ENCODE measurements at regions not wholly inside any gene's neighbourhood (a gene's known extent, or its start where the extent isn't known, plus 50 kb on each side); places are given as distances from the start of the nearest gene placed in this dataset.
A peak's percentile ranks its signal among the peaks of the same experiment; 100 is the strongest.
"Not testable (repeated sequence)": the region's sequence is repeated elsewhere in the genome, so short reads cannot be mapped to it uniquely, and the experiment has no call there.

DNA sequence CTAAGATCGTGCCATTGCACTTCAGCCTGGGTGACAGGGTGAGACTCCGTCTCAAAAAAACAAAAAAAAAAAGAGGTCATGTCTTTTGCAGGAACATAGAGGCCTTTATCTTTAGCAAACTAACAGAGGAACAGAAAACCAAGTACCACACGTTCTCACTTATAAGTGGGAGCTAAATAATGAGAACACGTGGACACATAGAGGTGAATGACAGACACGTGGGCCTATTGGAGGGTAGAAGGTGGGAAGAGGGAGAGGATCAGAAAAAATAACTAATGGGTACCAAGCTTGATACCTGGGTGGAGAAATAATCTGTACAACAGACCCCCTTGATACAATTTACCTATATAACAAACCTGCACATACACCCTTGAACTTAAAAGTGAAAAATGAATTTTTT, 401.4 kb upstream of the NAALADL2 start:
- no peak for DNase-seq (ENCODE audit: low spot score)

DNA sequence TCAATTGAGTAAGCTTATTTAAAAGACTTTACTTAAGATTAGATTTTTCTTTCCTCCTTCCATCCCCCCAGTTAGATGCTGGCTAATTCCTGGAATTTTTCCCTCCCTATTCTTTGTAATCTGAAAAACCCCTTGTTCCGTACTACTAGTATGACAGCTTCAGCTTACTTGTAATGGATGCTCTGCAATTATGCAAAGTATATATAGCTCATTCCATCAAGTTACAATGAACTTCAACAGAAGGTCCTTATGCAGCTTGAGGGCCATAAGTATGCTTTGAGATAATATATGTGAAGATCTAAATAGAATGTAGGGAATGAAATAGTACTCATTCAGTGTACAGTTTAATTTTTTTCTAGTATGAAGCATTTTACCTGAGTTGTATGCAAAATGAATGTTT, 398.3 kb upstream of the NAALADL2 start:
- no peak for DNase-seq (ENCODE audit: low spot score)

DNA sequence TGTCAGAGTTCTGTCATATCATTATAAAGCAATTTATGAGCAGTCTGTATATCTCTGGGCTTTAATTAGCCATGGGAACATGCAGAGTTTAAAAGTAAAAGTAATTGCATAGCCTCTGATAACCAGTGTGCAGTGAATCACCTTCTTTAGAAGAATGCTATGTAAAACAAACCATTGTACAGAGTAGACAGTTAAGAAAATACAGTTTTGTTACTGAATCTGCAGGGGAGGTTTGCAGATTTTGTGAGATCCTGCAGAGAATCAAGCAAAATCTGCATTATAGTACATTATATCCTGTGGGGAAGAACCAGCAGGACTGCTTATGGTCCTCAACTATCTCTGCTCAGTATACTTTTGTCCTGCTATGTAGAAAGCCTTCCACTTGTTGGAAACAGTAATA, 396.2 kb upstream of the NAALADL2 start:
- no peak for DNase-seq (ENCODE audit: low spot score)

DNA sequence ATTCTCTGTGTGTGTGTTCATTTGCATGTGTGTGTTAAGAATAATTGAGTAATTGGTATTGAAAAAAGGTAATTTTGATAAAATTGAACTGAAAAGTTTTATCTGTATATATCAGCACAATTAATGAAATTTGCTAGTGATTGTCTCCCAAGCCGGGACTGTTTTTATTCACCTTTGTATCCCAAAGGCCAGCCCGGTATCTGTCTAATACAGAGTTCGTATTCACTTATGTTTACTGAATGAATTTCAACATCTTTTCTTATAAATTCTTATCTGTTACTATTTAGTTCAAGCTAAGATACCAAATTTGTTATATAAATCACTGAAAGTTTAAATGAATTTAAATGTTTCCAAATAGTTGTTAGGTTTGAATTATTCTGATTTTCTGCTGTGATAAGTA, 394.0 kb upstream of the NAALADL2 start:
- DNase-seq (ENCODE audit: low spot score): no peak

DNA sequence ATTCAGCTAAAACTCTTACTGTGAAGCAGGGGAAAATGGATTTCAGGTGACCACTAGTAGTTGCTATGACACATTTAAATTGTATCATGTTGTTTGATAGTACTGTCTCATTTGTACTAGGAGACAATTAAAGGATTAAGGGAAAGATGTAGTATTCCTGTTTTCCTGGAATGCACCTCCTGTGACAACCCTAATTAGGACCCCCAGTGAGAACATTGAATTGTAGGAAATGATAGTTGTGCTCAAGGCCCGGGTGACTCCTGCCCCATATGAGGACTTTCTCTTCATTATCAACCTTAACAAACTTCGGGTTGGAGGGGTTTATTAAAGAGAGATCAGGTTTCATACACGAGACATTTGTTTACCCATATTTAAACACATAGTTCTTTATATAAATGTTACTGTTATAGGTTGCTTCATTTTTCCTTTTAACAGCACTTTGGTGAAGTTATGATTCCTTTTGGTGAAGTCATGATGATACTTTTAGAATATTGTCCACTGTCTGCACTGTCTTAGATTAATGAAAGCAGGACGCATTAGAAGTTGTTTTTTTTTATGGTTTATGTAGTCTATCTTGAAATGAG, 392.6 kb upstream of the NAALADL2 start:
- DNase-seq (ENCODE audit: low spot score): no peak

DNA sequence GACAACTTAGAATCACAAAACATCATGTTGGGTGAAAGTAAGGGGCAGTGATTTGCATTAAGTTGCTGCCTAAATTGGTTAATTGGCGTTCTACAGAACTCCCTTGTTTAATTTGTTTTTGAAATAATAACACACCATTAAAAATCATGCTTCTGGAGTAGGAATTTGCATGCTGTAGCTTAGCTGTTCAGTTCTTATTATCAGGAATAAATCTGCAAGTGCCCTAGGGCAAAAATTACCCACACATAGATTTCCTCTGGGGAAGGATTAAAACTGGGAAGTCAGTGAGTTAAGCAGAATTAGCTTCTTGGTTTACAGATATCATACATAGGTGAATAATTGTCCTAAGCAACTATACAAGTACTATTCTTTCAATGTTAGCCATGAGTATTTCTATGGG, 381.6 kb upstream of the NAALADL2 start:
- peak; percentile 39 for DNase-seq (ENCODE audit: low spot score)

DNA sequence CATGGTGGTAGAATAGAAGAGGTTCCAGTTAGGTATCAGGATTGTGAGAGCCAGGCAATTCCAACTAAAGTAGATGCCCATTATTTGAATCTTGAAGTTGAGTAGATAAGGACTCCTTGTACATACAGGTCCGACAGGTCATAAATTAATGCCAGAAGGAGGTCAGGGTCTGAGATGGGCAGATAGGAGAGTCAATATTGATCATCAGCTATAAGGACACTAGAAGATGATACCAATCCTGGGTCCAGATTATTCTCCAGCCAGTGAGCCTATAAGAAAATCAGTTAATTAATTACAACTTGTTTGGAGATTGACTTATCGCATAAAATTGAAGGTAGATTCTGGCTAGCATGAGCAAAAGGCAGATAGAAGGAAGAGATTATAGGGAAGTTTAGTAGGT, 378.4 kb upstream of the NAALADL2 start:
- no peak for DNase-seq (ENCODE audit: low spot score)

DNA sequence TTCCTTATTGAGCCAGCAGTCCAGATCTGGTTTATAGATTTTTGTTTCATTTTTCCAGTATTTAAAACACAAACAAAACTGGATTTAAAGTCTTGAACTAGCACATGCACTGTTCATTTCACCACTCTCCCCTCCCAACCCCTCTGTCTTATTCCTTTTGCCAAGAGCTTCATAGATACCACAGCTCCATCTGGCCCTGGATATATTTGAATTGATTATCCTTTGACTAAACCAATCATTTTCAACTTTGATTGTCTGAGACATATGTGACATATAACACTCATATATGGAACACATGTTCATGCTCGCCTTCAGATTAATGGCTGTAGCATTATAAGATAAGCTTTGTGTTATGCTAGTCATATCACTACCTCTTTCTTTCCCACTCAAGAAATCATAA, 376.6 kb upstream of the NAALADL2 start:
- DNase-seq (ENCODE audit: low spot score): no peak

DNA sequence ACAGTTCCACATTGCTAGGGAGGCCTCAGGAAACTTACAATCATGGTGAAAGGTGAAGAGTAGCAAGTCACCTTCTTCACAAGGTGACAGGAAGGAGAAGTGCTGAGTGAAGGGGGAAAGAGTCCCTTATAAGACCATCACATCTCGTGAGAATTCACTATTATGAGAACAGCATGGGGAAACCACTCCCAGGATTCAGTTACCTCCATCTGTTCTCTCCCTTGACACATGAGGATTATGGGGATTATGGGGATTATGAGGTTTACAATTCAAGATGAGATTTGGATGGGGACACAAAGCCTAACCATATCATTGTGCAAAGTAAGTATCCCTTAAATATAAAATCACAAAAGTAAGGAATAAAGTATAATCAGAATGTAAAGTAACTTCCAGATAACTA, 375.9 kb upstream of the NAALADL2 start:
- DNase-seq (ENCODE audit: low spot score): no peak

DNA sequence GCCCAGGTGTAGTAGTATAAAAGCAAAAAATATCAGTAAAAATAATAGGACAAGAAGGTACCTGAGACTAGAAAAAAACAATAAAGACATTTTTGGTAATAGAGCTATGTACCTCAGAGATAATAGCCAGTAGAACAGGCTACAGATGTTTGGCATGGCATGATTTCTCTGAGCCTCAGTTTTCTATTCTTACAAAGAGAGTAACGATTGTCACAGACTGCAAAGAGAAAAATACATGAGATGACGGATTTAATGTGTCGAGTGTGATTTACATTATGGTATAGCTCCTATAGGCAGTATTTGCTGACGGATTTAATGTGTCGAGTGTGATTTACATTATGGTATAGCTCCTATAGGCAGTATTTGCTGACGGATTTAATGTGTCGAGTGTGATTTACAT, 375.3 kb upstream of the NAALADL2 start:
- not testable (repeated sequence) for DNase-seq (ENCODE audit: low spot score)

DNA sequence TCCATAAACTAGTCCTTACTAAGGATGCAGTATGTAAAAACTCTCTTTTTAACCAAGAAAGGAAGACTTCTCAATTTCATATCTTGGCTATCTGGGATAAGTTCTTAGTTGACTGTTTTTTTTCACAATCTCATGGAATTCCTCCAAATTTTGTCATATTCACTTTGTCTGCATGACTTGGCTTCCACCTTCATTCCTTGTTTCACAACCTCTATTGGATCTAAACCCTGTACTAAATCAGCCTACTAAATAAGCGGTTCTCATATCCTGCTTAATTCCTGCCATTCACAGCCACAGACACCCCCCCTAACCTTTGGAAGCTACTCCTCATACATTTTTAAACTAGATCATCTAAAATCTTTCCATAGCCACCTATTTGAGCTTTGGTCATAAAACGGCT, 370.6 kb upstream of the NAALADL2 start:
- no peak for DNase-seq (ENCODE audit: low spot score)

DNA sequence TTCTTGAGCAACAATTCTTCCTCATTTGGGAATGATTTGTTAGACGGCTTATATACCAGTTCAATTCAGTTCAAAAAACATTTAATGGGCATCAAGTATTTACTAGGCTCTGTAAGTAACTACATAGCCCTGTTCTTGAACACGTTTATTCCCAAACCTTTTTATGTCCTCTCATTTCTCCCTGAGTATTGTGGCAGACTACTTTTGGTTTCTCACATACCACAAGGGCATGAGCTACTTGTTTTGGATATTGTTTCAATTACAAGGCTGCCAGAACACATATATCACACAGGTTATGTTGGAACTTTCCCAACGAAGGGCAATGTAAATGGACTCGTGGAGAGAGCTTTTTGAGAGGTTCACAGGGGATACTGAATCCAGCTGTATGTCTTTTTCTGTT, 363.8 kb upstream of the NAALADL2 start:
- no peak for DNase-seq (ENCODE audit: low spot score)

DNA sequence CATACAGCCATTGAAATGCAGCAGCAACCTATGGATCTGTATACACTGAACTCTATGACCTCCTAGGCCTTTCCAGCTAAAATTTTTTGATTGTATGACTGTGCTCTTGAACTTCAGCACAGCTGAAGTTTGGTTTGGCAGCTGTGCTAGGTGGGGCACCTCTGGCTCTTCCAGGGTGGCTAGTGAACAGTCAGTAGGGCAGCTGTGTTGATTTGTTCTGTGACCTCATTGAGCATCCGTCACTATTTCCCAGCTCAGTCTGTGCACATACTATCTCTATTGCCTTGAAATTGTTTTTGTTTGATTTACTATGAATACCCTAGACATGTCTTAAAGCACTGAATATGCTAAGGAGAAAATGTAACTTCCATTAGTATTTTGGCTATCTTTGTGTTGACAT, 363.2 kb upstream of the NAALADL2 start:
- DNase-seq (ENCODE audit: low spot score): no peak

DNA sequence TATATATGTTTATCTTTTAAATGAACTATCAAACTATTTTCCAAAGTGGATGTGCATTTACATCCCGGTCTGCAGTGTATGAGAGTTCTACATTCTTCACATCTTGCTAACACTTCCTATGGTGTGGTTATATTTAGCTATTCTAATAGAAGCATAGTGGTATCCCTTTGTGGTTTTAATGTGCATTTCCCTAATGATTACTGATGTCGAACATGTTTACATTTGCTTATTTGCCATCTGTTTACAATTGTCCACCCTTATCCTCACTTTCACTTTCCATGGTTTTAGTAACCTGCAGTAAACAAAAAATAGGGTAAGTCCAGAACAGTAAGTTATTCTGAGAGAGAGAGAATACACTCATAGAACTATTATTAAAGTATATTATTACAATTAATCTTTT, 360.5 kb upstream of the NAALADL2 start:
- no peak for DNase-seq (ENCODE audit: low spot score)

DNA sequence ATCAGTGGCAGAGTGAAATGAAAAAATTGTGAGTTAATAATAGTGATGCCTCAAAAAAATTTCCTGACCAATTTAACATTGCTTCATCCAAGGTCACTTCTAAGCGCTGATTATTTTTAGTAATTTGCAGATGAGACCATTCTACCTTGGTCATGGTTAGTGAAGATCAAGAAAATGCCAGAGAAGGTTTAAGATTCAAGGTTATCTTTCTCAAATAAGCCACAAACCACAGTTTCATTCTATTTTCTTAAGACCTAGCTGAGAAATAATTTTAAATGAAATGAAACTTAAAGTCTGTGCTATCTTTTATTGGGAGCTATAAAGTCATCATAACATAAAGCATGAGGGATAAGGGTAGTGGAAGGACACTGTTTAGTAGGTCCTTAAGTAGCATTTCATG, 353.9 kb upstream of the NAALADL2 start:
- DNase-seq (ENCODE audit: low spot score): no peak

DNA sequence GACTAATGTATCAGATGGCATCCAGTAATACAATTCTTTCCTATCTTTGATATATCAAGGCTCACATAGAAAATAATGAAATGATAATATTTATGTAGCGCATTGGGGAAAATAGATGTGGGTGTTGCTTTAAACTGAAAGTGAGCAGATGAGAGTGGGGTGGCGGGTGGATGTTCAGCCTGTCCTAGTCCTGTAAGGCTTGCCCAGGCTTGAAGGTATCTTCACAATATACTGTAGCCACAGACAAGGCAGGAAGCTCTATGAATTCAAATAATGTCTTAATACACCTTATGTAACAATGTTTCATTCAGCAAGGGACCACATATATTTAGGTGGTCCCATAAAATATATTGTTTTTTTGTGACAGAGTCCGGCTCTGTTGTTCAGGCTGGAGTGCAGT, 334.9 kb upstream of the NAALADL2 start:
- no peak for DNase-seq (ENCODE audit: low spot score)

DNA sequence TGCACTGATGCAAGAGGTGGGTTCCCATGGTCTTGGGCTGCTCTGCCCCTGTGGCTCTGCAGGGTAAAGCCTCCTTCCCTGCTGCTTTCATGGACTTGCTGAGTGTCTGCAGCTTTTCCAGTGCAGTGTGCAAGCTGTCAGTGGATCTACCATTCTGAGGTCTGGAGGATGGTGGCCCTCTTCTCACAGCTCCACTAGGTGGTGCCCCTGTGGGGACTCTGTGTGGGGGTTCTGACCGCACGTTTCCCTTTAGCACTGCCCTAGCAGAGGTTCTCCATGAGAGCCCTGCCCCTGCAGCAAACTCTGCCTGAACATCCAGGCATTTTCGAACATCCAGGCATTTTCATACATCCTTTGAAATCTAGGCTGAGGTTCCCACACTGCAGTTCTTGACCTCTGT, 329.8 kb upstream of the NAALADL2 start:
- DNase-seq (ENCODE audit: low spot score): no peak

DNA sequence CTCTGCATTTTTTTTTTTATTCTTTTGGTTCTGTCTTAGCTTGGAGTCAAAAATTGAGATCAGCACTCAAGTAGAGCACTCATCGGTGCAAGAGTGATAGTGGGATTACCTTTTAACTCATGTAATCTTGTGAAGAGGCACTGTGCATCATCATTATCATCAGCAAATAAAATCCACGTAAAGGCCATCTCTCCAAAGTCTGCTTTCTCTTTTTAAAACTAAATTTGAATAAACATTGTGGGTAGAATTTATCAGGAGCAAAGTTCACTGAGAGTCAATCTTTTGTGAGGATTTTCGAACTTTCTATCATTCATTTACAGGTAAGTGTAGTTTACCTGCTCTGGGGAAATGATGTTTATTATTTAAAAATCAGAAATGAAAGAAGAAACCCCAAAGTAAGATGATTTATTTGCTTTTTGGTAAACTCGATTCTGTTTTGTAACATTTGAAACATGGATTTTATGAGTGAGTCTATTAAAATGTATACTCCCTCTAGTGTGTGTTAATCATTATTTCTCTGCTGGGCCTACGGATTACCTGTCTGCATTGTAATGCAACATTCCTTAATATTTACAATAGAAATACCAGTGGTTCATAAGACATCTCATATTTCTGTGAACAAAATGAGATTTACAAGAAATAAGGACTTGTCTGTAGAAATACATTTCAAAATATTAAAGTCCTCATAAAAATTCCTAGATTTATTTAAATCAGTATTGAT, 327.7 kb upstream of the NAALADL2 start:
- DNase-seq (ENCODE audit: low spot score): no peak

DNA sequence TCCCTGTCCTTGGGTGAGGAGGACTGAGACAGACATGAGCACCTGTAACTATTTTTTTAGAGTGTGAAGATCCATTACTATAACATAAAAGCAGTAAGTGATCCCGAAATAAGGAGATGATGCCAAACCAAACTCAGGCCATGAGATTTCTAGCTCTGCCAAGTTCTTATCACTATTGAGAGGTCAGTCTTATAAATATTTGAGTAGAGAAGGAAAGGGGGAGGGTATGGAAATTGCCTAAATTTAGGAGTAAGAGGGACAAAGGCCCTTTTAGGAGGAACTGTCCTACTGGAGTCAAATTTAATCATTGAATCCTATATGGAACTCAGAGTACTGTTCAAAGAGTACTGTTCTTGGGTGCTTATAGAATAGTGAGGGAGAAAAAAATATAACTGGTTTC, 326.9 kb upstream of the NAALADL2 start:
- DNase-seq (ENCODE audit: low spot score): no peak

DNA sequence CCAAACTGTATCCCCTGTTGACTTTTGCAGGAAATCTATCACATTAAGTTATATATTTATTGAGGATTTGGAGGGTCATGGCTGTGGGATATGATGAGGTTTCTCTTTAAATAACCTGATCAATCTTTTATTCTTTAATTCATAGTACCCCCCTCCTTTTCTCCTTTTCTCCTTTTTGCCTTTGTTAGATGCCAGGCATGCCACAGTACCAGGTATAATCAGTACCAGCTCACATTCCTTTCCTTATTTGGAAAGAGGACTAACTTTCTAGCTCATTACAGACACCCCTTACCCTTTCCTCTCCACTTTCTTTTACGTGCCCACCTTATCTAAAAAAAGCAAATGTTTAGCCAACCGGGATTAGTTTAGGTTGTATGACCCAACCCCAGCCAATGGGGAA, 326.4 kb upstream of the NAALADL2 start:
- DNase-seq (ENCODE audit: low spot score): no peak

DNA sequence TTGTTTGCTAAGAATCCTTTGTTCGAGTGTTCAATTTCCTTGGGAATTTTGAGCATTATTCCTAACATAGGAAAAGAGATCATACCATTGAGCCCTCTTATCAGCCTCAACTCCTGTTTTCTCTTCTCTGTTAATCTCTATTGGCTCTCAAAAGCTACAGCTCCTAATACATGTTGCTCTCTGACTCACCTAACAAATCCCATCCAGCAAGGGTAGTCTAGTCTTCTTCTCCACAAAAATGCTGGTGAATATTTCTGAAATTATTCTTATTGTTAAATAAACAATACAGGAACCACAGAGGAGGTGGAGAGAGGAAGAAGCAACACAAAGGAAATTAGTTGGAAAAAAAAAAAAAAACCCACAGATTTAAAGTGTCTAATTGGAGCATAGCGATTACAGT, 325.8 kb upstream of the NAALADL2 start:
- no peak for DNase-seq (ENCODE audit: low spot score)

DNA sequence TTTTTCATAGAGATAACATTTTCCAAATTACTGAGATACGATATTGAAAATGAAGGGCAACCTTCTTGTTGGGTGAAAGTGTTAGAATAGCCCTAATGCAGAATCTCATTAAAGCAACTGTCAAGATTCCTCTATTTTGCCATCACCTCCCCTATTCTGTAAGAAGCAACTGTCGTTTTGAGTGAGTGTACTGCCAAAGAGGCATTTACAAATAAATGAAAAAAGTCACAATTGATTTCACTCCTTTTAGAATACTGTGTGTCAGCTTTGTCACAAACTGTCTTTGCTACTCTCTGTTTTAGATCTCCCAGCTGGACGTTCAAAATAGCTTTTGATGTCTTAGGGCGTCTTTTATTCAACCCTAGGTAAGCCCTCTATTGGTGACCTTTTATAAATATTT, 322.8 kb upstream of the NAALADL2 start:
- DNase-seq (ENCODE audit: low spot score): no peak

DNA sequence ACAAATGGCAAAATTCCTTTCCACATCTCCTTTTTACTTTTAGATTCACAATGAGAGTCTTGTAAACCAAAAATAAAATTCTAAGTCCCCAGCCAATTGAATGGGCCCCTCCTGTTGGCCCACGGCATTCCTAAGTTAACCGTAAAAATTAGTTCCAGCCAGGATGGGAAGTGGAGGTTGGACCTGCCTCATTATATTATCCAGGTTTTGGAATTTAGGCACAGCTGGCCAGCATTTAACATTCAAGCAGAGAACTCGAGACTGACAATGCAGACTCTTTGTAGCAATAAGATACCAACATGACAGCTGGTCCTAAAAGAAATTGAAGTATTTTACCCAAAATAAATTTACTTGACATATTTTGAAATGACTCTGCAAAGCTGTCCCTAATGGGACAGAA, 321.0 kb upstream of the NAALADL2 start:
- DNase-seq (ENCODE audit: low spot score): no peak

DNA sequence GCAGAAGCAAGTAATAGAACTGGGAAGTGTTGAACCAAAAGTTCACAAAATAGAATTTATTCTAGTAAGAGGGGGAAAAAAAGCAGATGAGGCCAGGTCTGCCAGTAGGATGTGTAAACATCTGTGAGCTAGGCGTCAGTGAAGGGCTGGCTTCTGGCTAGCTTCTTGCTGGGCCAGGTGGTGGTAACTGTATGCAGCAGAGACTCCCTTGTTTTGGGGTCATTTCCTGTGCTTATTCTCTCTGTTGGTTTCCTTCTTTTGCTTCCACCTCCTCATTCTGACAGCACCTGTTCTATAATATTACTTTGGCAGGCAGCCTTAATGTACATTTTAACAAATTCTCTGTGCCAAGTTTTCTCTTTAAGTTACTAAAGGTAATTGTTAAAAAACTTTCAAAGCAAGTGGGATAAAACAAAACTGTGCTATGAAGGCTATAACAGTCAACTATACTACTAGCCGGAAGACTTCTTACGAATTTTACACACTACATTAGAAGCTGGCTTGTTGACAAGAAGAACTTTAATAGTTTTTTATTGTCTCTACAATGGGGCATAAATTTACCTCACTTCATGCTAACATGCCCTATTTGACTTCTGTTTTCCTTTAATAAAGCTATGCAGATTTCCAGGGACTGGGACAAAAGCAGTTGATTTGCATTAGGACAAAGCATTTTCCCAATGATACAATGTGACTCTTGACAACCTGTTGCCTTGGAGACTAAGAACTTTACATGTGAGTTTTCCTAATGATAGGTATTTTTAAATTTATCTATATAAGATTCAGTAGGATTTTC, 318.8 kb upstream of the NAALADL2 start:
- DNase-seq (ENCODE audit: low spot score): no peak
